Umbilical cord (tissue), 1 donor: ENCODE measurements at regions not wholly inside any gene's neighbourhood (a gene's known extent, or its start where the extent isn't known, plus 50 kb on each side); places are given as distances from the start of the nearest gene placed in this dataset.

Experiments
- DNase-seq: peaks from one replicate; pipeline ENCODE4 v3.0.0-alpha.2; 2015; ENCODE audit warnings: low spot score

- no peak for DNase-seq
These were observed 206.9 kb downstream of the TFAP2C start for GRCh38 chr20:56835829-56836550.

GRCh38 chr20:56839222-56839621 lies 210.1 kb downstream of the TFAP2C start:
- DNase-seq = no peak

GRCh38 chr20:56839786-56840185 lies 210.7 kb downstream of the TFAP2C start:
- DNase-seq = peak; percentile 71

GRCh38 chr20:56840716-56841261 lies 211.7 kb downstream of the TFAP2C start:
- DNase-seq = no peak

- DNase-seq = no peak
These were observed 212.3 kb downstream of the TFAP2C start for GRCh38 chr20:56841346-56841908.

DNA sequence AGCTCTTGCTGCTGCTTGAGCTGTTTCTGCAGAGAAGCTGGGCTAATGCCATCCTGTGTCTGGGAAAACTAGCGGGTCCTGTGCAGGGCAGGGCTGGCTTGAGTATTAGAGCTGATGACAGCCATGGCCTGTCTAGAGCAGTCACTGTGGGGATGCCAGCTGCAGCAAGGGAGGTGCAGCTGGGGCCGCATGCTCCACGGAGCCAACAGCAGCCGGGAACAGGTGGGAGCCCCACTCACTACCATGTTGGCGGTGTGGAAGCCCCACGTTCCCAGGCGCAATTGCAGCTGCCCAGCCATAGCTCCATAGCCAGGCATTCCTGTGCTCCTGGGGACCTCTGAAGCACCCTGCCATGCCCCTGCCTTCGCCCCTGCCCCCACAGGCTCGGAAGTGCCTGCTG lies 212.9 kb downstream of the TFAP2C start:
- no peak for DNase-seq

DNA sequence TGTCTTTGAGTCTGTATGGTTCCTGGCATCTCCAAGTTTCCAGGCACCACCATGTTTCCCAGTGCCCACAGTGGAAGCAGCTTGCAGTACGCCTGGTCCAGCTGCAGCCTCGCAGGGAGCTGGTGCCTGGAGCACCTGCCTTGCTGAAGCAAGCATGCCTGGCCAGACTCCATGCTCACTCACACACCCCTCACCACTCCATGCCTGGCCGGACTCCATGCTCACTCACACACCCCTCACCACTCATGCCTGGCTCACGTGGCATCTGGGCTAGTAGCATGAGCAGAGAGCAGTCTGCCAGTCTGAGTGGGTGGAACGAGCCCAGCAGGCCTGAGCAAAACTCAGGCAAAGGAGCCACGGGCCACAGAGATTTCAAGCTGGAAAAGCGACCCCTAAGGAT lies 214.3 kb downstream of the TFAP2C start:
- DNase-seq = no peak

- DNase-seq = no peak
These were observed 214.7 kb downstream of the TFAP2C start for GRCh38 chr20:56843817-56844216.

DNA sequence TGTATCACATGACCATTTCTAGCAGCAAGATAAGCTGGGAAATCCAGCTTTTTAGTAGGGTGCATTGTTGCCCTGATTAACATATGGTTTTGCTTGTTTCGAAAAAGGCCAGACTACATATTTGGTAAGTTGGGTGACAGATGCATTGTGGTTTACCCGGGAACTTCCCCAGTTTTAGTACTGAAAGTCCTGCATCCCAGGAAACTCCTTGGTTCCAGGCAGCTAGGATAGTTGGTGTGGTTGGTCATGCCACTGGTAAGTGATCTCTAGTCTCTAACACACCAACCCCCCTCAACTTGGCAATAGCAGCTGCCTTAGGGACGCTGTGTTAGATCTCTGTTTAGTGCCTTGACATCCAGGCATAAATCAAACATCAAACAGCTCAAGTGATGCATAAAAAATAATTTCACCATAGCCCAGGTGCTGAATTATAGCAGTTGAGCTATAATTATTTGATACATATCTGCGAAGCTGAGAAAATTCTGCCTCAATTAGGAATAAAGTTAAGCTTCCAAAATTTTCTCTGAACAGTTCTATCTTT lies 216.5 kb downstream of the TFAP2C start:
- DNase-seq = no peak

DNA sequence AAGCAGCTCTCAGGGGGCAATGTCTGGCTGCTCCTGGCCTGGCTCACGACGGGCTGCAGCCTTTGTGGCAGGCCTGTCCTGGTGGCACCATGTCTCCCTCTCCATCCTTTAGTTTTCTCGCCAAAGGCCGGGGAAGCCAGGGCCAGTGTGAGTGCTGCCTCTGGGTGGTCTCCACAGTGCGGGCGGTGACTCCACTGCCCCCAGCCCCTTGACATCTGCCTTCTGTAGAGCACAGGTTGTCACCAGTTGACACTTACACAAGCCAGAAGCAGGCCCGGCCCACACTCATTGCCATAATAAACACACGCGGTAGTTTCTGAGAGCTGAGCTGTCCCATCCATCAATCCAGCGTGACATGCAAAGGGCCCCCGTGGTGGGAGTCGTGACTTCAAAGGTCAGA lies 219.5 kb downstream of the TFAP2C start:
- DNase-seq = no peak

- no peak for DNase-seq
These were observed 222.4 kb downstream of the TFAP2C start for GRCh38 chr20:56851552-56851951.

GRCh38 chr20:56855708-56856107 lies 226.6 kb downstream of the TFAP2C start:
- DNase-seq = no peak

DNA sequence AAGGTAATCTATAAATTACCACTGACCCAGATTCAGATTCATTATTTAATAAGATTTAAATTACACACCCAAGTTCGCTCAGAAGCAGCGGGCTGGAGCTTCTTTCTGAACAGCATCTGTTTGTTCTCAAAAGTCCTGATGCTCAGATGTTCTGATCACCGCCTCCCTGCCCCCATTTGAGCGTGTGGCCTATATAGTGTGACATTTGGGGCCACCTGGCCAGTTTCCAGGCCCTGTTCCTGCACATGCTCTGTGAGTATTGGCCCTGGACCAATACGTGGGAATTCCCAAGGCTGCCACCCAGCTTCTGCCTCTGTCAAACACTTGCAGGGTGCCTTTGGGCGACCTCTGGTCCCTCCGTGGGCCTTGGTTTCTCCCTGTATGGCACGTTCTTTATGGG lies 228.8 kb downstream of the TFAP2C start:
- DNase-seq = no peak

- DNase-seq = no peak
These were observed 230.1 kb downstream of the TFAP2C start for GRCh38 chr20:56859039-56859800.

- DNase-seq = peak; percentile 45
These were observed 230.7 kb downstream of the TFAP2C start for GRCh38 chr20:56859801-56860261.

DNA sequence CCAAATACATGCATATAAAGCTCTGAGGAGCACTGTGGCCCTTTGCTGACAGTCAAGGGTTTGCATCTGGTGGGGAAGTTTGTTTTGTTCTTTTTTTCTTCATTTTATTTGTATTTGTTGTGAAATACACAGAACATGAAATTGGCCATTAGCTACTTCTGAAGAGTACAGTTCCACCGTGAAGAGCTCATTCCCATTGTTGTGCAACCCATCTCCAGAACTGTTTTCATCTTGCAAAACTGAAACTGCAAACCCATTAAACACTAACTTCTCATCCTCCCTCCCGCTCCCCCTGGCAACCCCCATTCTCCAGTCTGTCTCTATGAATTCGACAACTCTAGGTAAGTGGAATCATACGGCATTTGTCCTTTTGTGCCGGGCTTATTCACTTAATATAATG lies 231.3 kb downstream of the TFAP2C start:
- DNase-seq = no peak

DNA sequence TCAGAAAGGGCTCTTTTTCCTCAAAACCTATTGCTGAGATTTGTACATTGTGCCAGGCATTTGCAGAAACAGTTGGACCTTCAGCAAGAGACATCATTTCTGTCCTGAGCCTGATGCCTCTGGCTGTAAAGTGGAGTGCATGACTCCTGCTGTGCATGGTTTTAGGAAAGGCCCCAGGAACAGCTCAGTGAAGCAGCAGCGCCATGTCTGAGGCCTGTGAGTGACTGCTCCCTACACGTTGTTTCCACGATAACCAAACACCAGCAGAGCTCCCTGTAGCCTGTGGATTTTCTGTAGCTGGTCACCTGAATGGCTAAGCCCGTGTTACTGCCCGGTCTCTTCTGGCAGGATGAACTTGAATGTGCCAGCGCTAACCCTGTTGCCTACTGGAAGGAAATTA lies 232.5 kb downstream of the TFAP2C start:
- DNase-seq = no peak

- peak; percentile 53 for DNase-seq
These were observed 235.9 kb downstream of the TFAP2C start for GRCh38 chr20:56865055-56865454.

DNA sequence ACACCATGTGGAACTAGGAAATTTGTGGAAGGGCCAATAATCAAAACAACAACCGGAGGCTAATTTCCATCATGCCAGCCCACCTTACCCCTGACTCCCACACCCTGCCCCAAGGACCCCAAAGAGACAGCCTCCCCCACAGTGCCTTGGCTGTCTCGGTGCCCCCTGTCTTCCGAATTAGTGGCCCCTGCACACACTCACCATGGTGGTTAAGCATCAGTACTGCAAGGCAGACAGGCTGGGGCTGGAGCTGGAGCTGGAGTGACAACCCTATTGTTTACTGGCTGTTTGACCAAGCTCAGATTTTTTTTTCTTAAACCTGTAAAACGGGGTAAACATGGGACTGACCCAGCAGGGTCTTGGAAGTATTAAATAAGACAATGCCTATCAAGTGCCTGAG lies 238.0 kb downstream of the TFAP2C start:
- DNase-seq = no peak

DNA sequence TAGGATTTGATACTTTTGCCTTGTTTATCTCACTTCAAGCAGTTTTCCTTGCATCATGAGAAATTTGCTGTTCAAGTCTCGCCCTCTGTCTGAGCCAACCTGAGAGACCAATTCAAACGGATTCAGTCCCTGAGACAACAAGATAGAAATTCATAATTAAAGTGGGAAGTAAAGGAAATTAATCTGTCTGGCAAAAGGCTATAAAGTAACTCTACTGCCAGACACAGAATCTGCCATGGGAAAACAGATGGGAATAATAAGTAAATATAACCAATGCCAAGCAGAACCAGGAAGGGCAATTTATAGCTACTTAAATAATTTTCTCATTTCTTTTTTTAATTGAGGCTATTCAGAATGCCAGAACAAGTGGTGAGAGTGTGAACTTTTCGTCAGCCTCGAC lies 239.6 kb downstream of the TFAP2C start:
- no peak for DNase-seq

- no peak for DNase-seq
These were observed 241.2 kb downstream of the TFAP2C start for GRCh38 chr20:56870271-56870670.

- no peak for DNase-seq
These were observed 242.6 kb downstream of the TFAP2C start for GRCh38 chr20:56871691-56872090.
